MCF 10A (cell line): ENCODE measurements at regions not wholly inside any gene's neighbourhood (a gene's known extent, or its start where the extent isn't known, plus 50 kb on each side); places are given as distances from the start of the nearest gene placed in this dataset.

ENCODE experiments used
- BruUV-seq: library from RNA; stranded (reverse); fragments of 400-500 nt; replicated peaks from 2 replicates; lab custom pipeline; 2021; lab: Mats Ljungman, UMichigan
- CTCF ChIA-PET: fragments of 300-600 bp; sonication (Branson Sonifier 250); formaldehyde crosslinking; extraction: SDS; loops from one replicate; lab custom pipeline; 2021; ENCODE audit warnings: antibody characterized with exemption, inconsistent platforms; lab: Yijun Ruan, JAX
- POLR2A ChIA-PET: fragments of 300-600, 350-650 bp; sonication (Branson Sonifier 250); formaldehyde crosslinking; extraction: SDS; loops from one replicate; lab custom pipeline; 2020; ENCODE audit warnings: antibody characterized with exemption, inconsistent platforms; lab: Yijun Ruan, JAX
- DNase-seq: peaks from one replicate; pipeline ENCODE4 v3.0.0-alpha.2; 2018; ENCODE audit not compliant: unreplicated experiment
- H3K27ac Mint-ChIP-seq: one replicate; pipeline ENCODE4 v1.8.0; 2022; ENCODE audit warnings: mild to moderate bottlenecking, low read depth, mixed read lengths; ENCODE audit not compliant: unreplicated experiment
- H3K27me3 Mint-ChIP-seq: one replicate; pipeline ENCODE4 v1.8.0; 2022; ENCODE audit warnings: mixed read lengths; ENCODE audit not compliant: insufficient read depth, unreplicated experiment
- H3K36me3 Mint-ChIP-seq: one replicate; pipeline ENCODE4 v1.8.0; 2022; ENCODE audit warnings: mild to moderate bottlenecking, moderate library complexity, mixed read lengths; ENCODE audit not compliant: insufficient read depth, unreplicated experiment
- H3K4me1 Mint-ChIP-seq: one replicate; pipeline ENCODE4 v1.8.0; 2022; ENCODE audit warnings: mixed read lengths; ENCODE audit not compliant: insufficient read depth, unreplicated experiment
- H3K4me3 Mint-ChIP-seq: one replicate; pipeline ENCODE4 v1.8.0; 2022; ENCODE audit warnings: mild to moderate bottlenecking, moderate library complexity, mixed read lengths; ENCODE audit not compliant: unreplicated experiment
- H3K9me3 Mint-ChIP-seq: one replicate; pipeline ENCODE4 v1.8.0; 2022; ENCODE audit warnings: mixed read lengths; ENCODE audit not compliant: unreplicated experiment
- CTCF ChIP-seq: fragments of 200-600 bp; IDR thresholded peaks from one replicate; pipeline ENCODE4 v1.8.0; 2022; ENCODE audit warnings: antibody characterized with exemption, mild to moderate bottlenecking; ENCODE audit not compliant: unreplicated experiment
- intact Hi-C: fragments of 100-400 bp; cut with micrococcal nuclease; formaldehyde crosslinking; loops from 2 replicates; pipeline ENCODE4 v1.14.1; 2022

GRCh38 chr2:9760069-9760901, 83.0 kb upstream of the TAF1B start:
- intact Hi-C loops = no loop called here
- no peak for DNase-seq
- Mint-ChIP-seq H3K36me3 (no peaks in the 10 kb centered on the region), H3K9me3 (no peaks in the 10 kb centered on the region), H3K4me3 (no peak overlapping the region), H3K4me1 (peaks cover 6% of the 10 kb centered on the region), H3K27ac (no peak overlapping the region), H3K27me3 (no peaks in the 10 kb centered on the region)
- CTCF ChIA-PET = interaction anchor here (1.2 to 9.7 kb wide), 2 partner anchors 11 to 13 kb away, joined by 4 to 81 read pairs; no protein-coding TSS in a partner anchor
- POLR2A ChIA-PET = interaction anchor here (0.7 to 1.8 kb wide), 2 partner anchors 22 to 374 kb away, joined by 3 to 6 read pairs; no protein-coding TSS in a partner anchor
- BruUV-seq = no TSS peak
- no peak for TF ChIP-seq CTCF

- no peak overlapping the region for H3K27ac Mint-ChIP-seq
- H3K4me1 Mint-ChIP-seq = peaks cover 6% of the 10 kb centered on the region
- no TSS peak for BruUV-seq
- no peak overlapping the region for H3K4me3 Mint-ChIP-seq
- H3K9me3 Mint-ChIP-seq = no peaks in the 10 kb centered on the region
- ChIA-PET POLR2A (interaction anchor here (0.7 to 0.8 kb wide), 2 partner anchors 9 to 374 kb away, joined by 3 to 6 read pairs; no protein-coding TSS in a partner anchor), CTCF (interaction anchor here (9.7 kb wide), 1 partner anchor 10 kb away, joined by 81 read pairs; no protein-coding TSS in a partner anchor)
- intact Hi-C loops = no loop called here
- no peak for DNase-seq
- H3K27me3 Mint-ChIP-seq = no peaks in the 10 kb centered on the region
- no peak for TF ChIP-seq CTCF
- no peaks in the 10 kb centered on the region for H3K36me3 Mint-ChIP-seq
Measured at GRCh38 chr2:9760902-9761228, 82.4 kb upstream of the TAF1B start.

GRCh38 chr2:9761577-9761976, 81.7 kb upstream of the TAF1B start:
- ChIA-PET CTCF (interaction anchor here (0.7 to 9.7 kb wide), 2 partner anchors 9 to 13 kb away, joined by 3 to 81 read pairs; no protein-coding TSS in a partner anchor), POLR2A (interaction anchor here (0.8 kb wide), 1 partner anchor 9 kb away, joined by 6 read pairs; no protein-coding TSS in a partner anchor)
- BruUV-seq = no TSS peak
- Mint-ChIP-seq H3K4me3 (no peak overlapping the region), H3K36me3 (no peaks in the 10 kb centered on the region), H3K27me3 (no peaks in the 10 kb centered on the region), H3K27ac (no peak overlapping the region), H3K4me1 (peaks cover 12% of the 10 kb centered on the region), H3K9me3 (no peaks in the 10 kb centered on the region)
- intact Hi-C loops = no loop called here
- no peak for TF ChIP-seq CTCF
- DNase-seq = no peak

GRCh38 chr2:9762164-9762563, 81.1 kb upstream of the TAF1B start:
- peaks cover 14% of the 10 kb centered on the region for H3K4me1 Mint-ChIP-seq
- intact Hi-C loops = no loop called here
- CTCF ChIA-PET = interaction anchor here (9.7 kb wide), 1 partner anchor 9 kb away, joined by 81 read pairs; no protein-coding TSS in a partner anchor
- no TSS peak for BruUV-seq
- no peaks in the 10 kb centered on the region for H3K36me3 Mint-ChIP-seq
- H3K27me3 Mint-ChIP-seq = no peaks in the 10 kb centered on the region
- H3K27ac Mint-ChIP-seq = no peak overlapping the region
- no peak overlapping the region for H3K4me3 Mint-ChIP-seq
- no peak for TF ChIP-seq CTCF
- POLR2A ChIA-PET = no interaction called here
- H3K9me3 Mint-ChIP-seq = no peaks in the 10 kb centered on the region
- DNase-seq = no peak
